Renal pelvis (tissue), 1 donor: ENCODE measurements at regions not wholly inside any gene's neighbourhood (a gene's known extent, or its start where the extent isn't known, plus 50 kb on each side); places are given as distances from the start of the nearest gene placed in this dataset.
"Not testable (repeated sequence)": the region's sequence is repeated elsewhere in the genome, so short reads cannot be mapped to it uniquely, and the experiment has no call there.

Experiments
- DNase-seq: peaks from one replicate; pipeline ENCODE4 v3.0.0-alpha.2; 2013

DNA sequence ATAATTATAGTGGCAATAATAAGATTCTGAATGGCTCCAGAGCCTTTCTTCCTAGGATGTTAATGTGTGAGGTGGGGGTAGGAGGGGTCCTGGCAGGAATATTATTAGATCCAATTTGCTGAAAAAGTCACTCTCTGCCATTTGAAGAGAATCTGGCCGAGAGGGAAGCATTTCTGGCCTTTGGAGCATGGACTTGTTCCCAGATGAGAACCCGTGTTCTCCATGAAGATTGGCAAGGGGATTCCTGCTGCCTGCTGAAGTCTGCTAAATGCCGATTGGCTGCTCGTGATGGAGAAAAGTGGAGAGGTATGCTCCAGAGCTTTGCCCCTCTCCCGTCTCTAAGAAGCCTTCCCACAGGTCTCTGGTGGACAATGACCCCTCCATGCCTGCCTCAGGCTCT is 135.6 kb downstream of the TRIM43 start:
- DNase-seq = not testable (repeated sequence)

DNA sequence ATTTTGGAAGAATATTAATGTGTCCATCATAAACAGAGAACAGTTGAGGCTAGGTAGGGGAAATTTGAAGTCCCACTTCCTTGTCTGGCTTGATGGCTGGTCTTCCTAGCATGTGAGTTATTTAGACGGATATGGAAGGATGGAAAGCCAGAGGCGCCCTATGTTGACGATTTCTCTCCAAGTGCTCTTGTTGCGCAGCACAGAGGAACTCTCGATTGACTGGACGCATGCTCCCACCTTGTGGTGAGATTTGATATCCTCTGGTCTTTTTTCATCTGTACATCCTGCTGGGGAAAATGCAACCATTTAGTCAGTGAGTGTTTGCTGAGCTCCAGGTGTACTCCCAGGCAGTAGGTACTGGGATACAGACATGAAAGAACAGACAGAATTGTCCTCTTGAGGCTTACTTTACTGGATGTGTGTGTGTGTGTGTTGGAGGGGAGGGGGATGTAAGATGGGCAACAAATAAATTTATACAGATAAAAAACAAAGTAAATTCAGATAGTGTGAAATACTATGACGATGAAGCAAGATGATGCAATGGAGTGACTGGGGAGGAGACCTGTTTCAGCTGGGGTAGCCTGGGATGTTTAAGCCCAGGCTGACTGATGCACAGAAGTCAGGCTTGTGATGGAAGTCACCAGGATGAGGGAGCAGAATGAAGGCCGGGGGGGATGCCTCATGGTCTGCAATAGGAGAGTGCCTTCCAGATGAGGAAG is 137.2 kb downstream of the TRIM43 start:
- peak; percentile 81 for DNase-seq

DNA sequence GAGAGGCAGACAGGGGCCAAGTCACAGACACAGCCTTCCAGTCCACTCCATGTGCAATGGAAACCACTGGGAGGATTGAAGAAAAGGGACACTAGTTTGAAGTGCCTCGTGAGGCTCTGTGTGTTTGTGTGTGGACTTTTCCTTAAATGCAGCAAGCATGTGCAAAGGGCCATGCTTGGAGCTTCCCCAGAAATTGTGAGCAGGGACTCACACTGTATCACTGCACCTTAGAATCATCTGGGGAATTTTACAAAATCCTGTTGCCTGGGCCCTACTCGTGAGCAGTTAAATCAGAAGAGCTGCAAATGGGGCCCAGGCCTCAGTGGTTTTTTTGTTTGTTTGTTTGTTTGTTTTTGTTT is 137.8 kb downstream of the TRIM43 start:
- no peak for DNase-seq

- DNase-seq = no peak
Observed at GRCh38 chr2:95730813-95731212, 139.0 kb downstream of the TRIM43 start.

GRCh38 chr2:95734976-95735890 is 143.4 kb downstream of the TRIM43 start:
- no peak for DNase-seq

GRCh38 chr2:95738301-95738700 is 146.5 kb downstream of the TRIM43 start:
- no peak for DNase-seq

- not testable (repeated sequence) for DNase-seq
Observed at GRCh38 chr2:95752126-95752525, 160.3 kb downstream of the TRIM43 start.

GRCh38 chr2:95753812-95754211 is 162.0 kb downstream of the TRIM43 start:
- DNase-seq = not testable (repeated sequence)

GRCh38 chr2:95754213-95754612 is 162.4 kb downstream of the TRIM43 start:
- DNase-seq = not testable (repeated sequence)

GRCh38 chr2:95754819-95755563 is 163.2 kb downstream of the TRIM43 start:
- DNase-seq = not testable (repeated sequence)

- peak; percentile 19 for DNase-seq
Observed at GRCh38 chr2:95755956-95756669, 164.3 kb downstream of the TRIM43 start.

DNA sequence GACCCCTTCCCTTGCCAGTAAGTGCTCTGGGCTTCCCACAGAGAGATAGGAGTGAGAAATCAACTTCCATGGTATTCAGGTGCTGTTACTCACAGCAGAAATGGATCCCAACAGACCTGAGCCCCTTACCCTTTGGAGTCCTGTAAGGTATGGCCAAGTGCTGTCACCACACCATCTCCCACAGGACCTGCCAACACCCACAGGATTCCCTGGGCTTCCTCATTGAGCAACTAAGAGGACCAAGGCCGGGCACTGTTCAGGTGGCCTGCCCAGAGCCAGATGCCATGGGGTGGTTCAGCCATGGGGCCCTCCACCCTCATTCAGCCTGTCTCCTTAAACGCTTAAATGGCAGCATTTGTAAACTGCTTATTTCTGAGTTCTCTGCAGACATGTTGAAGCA is 166.2 kb downstream of the TRIM43 start:
- no peak for DNase-seq

DNA sequence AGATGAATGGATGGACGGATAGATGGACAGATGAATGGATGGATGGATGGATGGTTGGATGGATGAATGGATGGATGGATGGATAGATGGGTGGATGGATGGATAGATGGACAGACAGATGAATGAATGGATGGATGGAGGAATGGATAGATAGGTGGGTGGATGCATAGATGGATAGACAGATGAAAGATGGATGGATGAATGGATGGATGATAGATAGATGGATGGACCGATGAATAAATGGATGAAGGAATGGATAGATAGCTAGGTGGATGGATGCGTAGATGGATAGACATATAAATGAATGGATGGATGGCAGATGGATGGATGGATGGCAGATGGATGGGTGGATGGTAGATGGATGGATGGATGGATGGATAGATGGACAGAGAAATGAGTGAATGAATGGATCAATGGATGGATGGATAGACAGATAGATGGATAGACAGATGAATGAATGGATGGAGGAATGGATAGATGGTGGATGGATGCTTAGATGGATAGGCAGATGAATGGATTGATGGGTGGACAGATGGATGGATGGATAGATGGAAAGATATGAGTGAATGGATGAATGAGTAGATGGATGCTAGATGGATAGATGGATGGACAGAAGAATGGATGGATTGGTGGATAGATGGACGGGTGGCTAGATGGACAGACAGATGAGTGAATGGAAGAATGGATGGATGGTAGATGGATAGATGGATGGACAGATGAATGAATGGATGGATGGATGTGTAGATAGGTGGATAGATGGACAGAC is 167.9 kb downstream of the TRIM43 start:
- DNase-seq = no peak

DNA sequence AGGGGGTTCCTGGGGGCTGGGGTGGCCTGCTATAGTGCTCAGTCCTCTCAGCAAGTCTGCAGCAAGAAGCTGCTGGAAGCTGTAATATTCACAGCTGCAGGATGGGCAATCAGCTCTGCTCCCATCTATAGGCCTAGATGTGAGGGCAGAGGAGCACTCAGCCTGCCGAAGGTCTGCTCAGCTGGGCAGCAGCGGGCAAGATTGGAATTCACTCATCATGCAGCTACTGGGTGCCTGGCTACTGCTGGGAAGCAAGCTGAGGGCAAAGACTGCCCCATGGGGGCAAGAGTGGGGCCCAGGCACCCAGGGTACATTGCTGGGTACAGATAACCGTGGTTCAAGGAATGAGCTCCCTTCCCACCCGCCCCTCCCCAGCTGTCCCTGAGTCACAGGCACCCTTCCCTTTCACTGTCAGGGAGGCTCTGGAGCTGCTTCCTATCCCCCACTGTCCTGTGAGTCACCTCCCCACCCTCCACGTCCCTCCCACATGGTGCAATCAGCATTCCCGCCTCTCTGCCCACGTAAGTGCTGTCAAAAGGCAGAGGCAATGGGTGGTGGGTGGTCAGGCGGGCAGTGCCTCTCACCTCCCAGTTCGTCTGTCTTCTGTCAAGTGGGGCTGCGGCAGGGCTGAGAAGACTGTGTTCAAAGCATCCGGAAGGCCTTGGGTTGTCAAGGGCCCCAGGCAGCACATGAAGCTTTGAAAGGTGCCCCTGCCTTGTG is 169.2 kb downstream of the TRIM43 start:
- no peak for DNase-seq

DNA sequence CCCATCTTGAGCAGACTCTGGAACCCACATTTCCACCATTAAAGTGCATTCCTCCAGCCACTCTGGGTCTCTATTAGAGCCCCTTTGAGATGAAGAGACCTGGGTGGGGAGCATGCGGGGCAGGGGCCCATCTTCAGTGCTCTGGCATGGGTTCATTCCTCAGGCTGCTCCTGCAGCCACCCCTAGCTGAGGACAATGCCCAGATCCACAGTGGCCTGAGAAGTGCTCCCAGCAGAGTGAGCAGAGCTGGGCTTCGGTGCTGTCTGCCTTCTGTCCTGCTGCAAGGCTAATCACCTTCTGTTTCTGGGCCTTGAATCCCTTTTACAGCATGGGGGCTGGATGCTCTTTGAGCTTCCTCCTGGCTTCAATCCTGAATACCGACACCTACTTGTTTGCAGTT is 169.8 kb downstream of the TRIM43 start:
- no peak for DNase-seq

GRCh38 chr2:95762023-95763021 is 170.5 kb downstream of the TRIM43 start:
- DNase-seq = not testable (repeated sequence)

DNA sequence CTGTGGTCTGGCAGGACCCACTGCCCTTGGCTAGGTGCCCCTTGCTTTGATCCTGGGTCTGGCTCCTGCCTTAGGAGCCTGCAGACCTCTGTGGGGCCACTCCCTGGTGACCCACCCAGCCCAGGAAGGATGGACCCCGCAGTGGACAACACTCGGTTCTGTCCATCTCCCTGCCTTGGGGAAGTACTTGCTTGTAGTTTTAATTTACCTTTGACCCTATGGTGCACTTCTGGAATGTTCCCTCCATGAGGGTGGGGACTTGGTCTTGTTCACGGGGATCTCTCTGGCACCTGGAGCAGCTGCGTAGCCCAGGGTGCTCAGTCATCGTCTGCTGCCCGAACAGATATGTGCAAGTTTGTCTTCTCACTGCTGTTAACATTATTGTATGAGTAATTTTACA is 171.3 kb downstream of the TRIM43 start:
- DNase-seq = not testable (repeated sequence)

- DNase-seq = not testable (repeated sequence)
Observed at GRCh38 chr2:95764966-95765365, 173.2 kb downstream of the TRIM43 start.
